HS-5 (cell line): ENCODE measurements at regions not wholly inside any gene's neighbourhood (a gene's known extent, or its start where the extent isn't known, plus 50 kb on each side); places are given as distances from the start of the nearest gene placed in this dataset.

Experiments used
- DNase-seq: peaks from one replicate; pipeline ENCODE4 v3.0.0-alpha.2; 2012; ENCODE audit warnings: low read depth

GRCh38 chr2:185147361-185147760 lies 549.0 kb downstream of the ZNF804A start:
- no peak for DNase-seq

GRCh38 chr2:185152186-185152585 lies 553.9 kb downstream of the ZNF804A start:
- no peak for DNase-seq

GRCh38 chr2:185161701-185162100 lies 563.4 kb downstream of the ZNF804A start:
- no peak for DNase-seq

- DNase-seq, result no peak
Measured at GRCh38 chr2:185174353-185174752, 564.3 kb upstream of the FSIP2 start.

GRCh38 chr2:185179743-185180142 lies 558.9 kb upstream of the FSIP2 start:
- DNase-seq, result no peak

- no peak for DNase-seq
Measured at GRCh38 chr2:185181901-185182300, 556.7 kb upstream of the FSIP2 start.

GRCh38 chr2:185185044-185185443 lies 553.6 kb upstream of the FSIP2 start:
- DNase-seq, result no peak

GRCh38 chr2:185187421-185187820 lies 551.2 kb upstream of the FSIP2 start:
- no peak for DNase-seq

- no peak for DNase-seq
Measured at GRCh38 chr2:185188656-185189055, 549.9 kb upstream of the FSIP2 start.

- no peak for DNase-seq
Measured at GRCh38 chr2:185201063-185201462, 537.5 kb upstream of the FSIP2 start.

- no peak for DNase-seq
Measured at GRCh38 chr2:185202381-185202780, 536.2 kb upstream of the FSIP2 start.

GRCh38 chr2:185202945-185203528 lies 535.6 kb upstream of the FSIP2 start:
- DNase-seq, result no peak

- peak; percentile 35 for DNase-seq
Measured at GRCh38 chr2:185208261-185208660, 530.3 kb upstream of the FSIP2 start.

- no peak for DNase-seq
Measured at GRCh38 chr2:185215497-185215896, 523.1 kb upstream of the FSIP2 start.

GRCh38 chr2:185219981-185220380 lies 518.6 kb upstream of the FSIP2 start:
- DNase-seq, result peak; percentile 6

GRCh38 chr2:185222311-185222710 lies 516.3 kb upstream of the FSIP2 start:
- no peak for DNase-seq

- DNase-seq, result no peak
Measured at GRCh38 chr2:185227391-185227790, 511.2 kb upstream of the FSIP2 start.

GRCh38 chr2:185239491-185239890 lies 499.1 kb upstream of the FSIP2 start:
- no peak for DNase-seq

GRCh38 chr2:185240796-185241195 lies 497.8 kb upstream of the FSIP2 start:
- no peak for DNase-seq

GRCh38 chr2:185241556-185241955 lies 497.0 kb upstream of the FSIP2 start:
- DNase-seq, result no peak

- DNase-seq, result no peak
Measured at GRCh38 chr2:185242462-185242861, 496.1 kb upstream of the FSIP2 start.

- DNase-seq, result no peak
Measured at GRCh38 chr2:185245216-185245615, 493.4 kb upstream of the FSIP2 start.

GRCh38 chr2:185245806-185246205 lies 492.8 kb upstream of the FSIP2 start:
- DNase-seq, result no peak

- no peak for DNase-seq
Measured at GRCh38 chr2:185246717-185247116, 491.9 kb upstream of the FSIP2 start.

- peak; percentile 64 for DNase-seq
Measured at GRCh38 chr2:185255566-185255965, 483.0 kb upstream of the FSIP2 start.
